Neural cell (in vitro differentiated cells): ENCODE measurements at regions not wholly inside any gene's neighbourhood (a gene's known extent, or its start where the extent isn't known, plus 50 kb on each side); places are given as distances from the start of the nearest gene placed in this dataset.

Experiments used
- TAF1 ChIP-seq: IDR thresholded peaks from 2 replicates; pipeline ENCODE4 v1.6.1; 2012; ENCODE audit warnings: low read depth
- TF ChIP-seq, protein P1 (sequence below): fragments of 450-650 bp; IDR thresholded peaks from 2 replicates; pipeline ENCODE4 v1.5.1; 2014; ENCODE audit warnings: antibody characterized with exemption, mild to moderate bottlenecking, moderate library complexity; ENCODE audit not compliant: poor library complexity, severe bottlenecking

DNA sequence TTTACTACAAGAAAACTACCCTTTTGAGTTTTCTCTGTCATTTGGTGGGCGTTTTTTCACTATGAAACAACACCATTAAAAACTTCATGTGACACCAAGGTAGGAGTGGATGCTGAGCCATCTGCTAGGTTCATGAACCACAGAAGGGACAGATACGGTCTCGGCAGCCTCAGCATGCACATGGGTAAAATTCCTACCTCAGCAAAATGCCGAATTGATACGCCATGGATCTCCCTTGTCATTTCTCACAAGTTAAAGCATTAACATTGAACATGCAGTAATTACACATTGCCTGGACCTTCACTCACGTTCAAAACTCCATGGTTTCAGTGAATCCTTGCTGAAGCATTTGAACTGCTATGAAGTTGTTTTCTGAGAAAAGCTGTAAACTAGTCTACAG is 121.5 kb upstream of the EGR2 start:
- TF ChIP-seq, protein P1, sequence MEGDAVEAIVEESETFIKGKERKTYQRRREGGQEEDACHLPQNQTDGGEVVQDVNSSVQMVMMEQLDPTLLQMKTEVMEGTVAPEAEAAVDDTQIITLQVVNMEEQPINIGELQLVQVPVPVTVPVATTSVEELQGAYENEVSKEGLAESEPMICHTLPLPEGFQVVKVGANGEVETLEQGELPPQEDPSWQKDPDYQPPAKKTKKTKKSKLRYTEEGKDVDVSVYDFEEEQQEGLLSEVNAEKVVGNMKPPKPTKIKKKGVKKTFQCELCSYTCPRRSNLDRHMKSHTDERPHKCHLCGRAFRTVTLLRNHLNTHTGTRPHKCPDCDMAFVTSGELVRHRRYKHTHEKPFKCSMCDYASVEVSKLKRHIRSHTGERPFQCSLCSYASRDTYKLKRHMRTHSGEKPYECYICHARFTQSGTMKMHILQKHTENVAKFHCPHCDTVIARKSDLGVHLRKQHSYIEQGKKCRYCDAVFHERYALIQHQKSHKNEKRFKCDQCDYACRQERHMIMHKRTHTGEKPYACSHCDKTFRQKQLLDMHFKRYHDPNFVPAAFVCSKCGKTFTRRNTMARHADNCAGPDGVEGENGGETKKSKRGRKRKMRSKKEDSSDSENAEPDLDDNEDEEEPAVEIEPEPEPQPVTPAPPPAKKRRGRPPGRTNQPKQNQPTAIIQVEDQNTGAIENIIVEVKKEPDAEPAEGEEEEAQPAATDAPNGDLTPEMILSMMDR, result no peak
- TF ChIP-seq TAF1, result no peak
